Glutamatergic neuron (in vitro differentiated cells): ENCODE measurements at regions not wholly inside any gene's neighbourhood (a gene's known extent, or its start where the extent isn't known, plus 50 kb on each side); places are given as distances from the start of the nearest gene placed in this dataset.
"Not testable (repeated sequence)": the region's sequence is repeated elsewhere in the genome, so short reads cannot be mapped to it uniquely, and the experiment has no call there.

Experiments
- DNase-seq: peaks from one replicate; pipeline ENCODE4 v3.0.0; 2022
- H3K27ac Mint-ChIP-seq: one replicate; pipeline ENCODE4 v1.8.0; 2020; ENCODE audit warnings: mild to moderate bottlenecking, mixed read lengths, inconsistent platforms; ENCODE audit not compliant: unreplicated experiment
- H3K27me3 Mint-ChIP-seq: one replicate; pipeline ENCODE4 v1.8.0; 2020; ENCODE audit warnings: mild to moderate bottlenecking, moderate library complexity, mixed read lengths, inconsistent platforms; ENCODE audit not compliant: unreplicated experiment
- H3K36me3 Mint-ChIP-seq: one replicate; pipeline ENCODE4 v1.8.0; 2020; ENCODE audit warnings: mild to moderate bottlenecking, mixed read lengths, inconsistent platforms; ENCODE audit not compliant: unreplicated experiment
- H3K4me1 Mint-ChIP-seq: one replicate; pipeline ENCODE4 v1.8.0; 2020; ENCODE audit warnings: mild to moderate bottlenecking, low read depth, mixed read lengths, inconsistent platforms; ENCODE audit not compliant: unreplicated experiment
- H3K4me3 Mint-ChIP-seq: one replicate; pipeline ENCODE4 v1.8.0; 2020; ENCODE audit warnings: mild to moderate bottlenecking, mixed read lengths, inconsistent platforms; ENCODE audit not compliant: unreplicated experiment
- H3K9me3 Mint-ChIP-seq: one replicate; pipeline ENCODE4 v1.8.0; 2020; ENCODE audit warnings: mild to moderate bottlenecking, moderate library complexity, mixed read lengths, inconsistent platforms; ENCODE audit not compliant: unreplicated experiment
- TF ChIP-seq, protein P1 (sequence below): fragments of 200-600 bp; sonication (generic); IDR thresholded peaks from one replicate; pipeline ENCODE4 v1.5.0; 2021; ENCODE audit not compliant: partially characterized antibody, unreplicated experiment

DNA sequence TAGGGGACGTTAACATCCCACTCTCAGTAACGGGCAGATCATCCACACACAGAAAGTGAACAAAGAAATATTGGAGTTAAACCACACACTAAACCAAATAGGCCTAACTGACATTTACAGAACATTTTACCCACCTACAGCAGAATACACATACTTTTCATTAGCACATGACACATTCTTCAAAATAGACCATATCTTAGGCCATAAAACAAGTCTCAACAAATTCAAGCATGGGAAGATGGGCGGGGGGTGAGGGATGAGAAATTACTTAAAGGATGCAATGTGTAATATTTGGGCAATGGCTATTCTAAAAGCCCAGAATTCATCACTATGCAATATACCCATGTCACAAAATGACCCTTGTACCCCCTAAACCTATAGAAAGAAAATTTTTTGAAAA lies 226.2 kb downstream of the ATPSCKMT start:
- Mint-ChIP-seq H3K27ac (no peak overlapping the region), H3K36me3 (peaks cover 4% of the 10 kb centered on the region), H3K4me3 (no peak overlapping the region), H3K9me3 (peaks cover 1% of the 10 kb centered on the region), H3K4me1 (no peaks in the 10 kb centered on the region), H3K27me3 (no peaks in the 10 kb centered on the region)
- no peak for DNase-seq
- TF ChIP-seq, protein P1, sequence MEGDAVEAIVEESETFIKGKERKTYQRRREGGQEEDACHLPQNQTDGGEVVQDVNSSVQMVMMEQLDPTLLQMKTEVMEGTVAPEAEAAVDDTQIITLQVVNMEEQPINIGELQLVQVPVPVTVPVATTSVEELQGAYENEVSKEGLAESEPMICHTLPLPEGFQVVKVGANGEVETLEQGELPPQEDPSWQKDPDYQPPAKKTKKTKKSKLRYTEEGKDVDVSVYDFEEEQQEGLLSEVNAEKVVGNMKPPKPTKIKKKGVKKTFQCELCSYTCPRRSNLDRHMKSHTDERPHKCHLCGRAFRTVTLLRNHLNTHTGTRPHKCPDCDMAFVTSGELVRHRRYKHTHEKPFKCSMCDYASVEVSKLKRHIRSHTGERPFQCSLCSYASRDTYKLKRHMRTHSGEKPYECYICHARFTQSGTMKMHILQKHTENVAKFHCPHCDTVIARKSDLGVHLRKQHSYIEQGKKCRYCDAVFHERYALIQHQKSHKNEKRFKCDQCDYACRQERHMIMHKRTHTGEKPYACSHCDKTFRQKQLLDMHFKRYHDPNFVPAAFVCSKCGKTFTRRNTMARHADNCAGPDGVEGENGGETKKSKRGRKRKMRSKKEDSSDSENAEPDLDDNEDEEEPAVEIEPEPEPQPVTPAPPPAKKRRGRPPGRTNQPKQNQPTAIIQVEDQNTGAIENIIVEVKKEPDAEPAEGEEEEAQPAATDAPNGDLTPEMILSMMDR: no peak

DNA sequence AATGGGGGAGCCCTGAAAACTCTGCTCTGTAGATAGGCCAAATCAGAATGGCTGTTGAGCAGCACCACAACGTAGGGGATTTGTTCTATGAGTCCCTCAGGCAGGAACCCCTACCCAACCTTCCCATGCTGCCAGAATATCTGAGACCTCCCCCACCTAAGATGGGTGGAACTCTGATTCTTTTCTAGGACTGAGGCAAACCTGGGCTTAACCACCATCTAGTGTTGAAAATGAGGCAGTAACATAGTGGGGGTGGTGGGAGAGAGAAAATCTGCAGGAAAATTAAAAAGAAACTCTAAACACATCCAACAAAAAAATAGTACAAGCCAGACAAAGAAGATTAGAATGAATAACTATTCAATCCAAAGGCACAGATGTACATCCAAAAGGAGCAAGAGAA lies 228.4 kb downstream of the ATPSCKMT start:
- no peak for DNase-seq
- Mint-ChIP-seq H3K27me3 (no peaks in the 10 kb centered on the region), H3K27ac (no peak overlapping the region), H3K9me3 (no peaks in the 10 kb centered on the region), H3K4me3 (no peak overlapping the region), H3K36me3 (no peaks in the 10 kb centered on the region), H3K4me1 (no peaks in the 10 kb centered on the region)
- TF ChIP-seq, protein P1: no peak

DNA sequence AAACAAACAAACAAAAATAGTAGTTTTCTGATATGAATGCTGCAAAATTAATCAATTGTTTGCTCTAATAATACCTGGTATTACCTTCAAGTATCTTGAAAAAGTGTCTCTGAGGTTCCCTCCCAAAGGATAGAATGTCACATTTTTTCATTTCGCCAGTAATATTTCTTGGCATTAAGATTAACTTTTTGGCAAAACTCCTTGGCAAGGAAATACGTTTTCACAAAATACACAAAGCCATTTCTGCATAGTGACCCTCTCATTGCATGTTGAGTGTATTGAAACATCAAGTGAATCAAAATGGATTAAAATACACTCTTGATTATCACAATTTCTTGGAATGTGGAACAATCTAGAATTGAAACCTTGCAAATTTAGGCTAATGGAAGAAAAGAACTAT lies 230.5 kb downstream of the ATPSCKMT start:
- no peaks in the 10 kb centered on the region for H3K27me3 Mint-ChIP-seq
- TF ChIP-seq, protein P1: no peak
- H3K9me3 Mint-ChIP-seq: no peaks in the 10 kb centered on the region
- H3K4me1 Mint-ChIP-seq: no peaks in the 10 kb centered on the region
- H3K4me3 Mint-ChIP-seq: no peak overlapping the region
- no peak for DNase-seq
- H3K36me3 Mint-ChIP-seq: no peaks in the 10 kb centered on the region
- H3K27ac Mint-ChIP-seq: no peak overlapping the region

DNA sequence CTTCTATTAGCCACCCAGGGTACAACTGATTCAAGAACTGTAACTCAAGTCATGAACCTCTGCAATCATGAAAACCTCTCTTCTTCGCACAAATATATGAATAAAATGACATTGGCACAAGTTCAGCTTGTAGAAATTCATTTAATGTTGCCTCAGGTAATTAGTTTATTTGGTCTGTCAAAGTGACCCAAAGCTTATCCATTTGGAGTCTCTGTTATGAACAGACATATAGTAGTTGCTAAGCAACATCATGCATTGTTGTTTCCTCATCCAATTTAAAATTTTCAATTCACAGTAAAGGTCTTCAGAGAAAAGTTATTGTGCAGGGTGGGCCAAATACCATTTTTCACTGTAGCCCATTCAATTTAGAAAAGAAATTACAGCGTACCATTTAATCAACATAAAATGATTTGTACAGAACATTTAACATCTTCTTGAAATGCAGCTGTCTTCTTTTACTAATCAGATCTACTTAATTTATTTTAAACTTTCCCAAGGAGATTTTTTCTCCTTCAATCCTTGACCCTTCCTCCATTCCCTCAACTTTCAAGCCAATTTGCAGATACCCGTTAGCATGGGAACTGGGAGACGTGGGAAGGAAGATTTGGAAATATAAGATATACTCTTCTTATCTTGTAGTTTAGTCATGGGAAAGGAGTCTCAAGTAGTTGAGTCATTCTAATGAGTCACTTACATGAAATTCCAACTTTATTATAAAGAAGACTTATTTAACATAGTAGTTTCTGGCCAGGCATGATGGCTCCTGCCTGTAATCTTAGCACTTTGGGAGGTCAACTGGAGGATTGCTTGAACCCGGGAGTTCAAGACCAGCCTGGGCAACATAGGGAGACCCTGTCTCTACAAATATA lies 231.3 kb downstream of the ATPSCKMT start:
- TF ChIP-seq, protein P1: no peak
- Mint-ChIP-seq H3K4me3 (no peak overlapping the region), H3K36me3 (no peaks in the 10 kb centered on the region), H3K9me3 (no peaks in the 10 kb centered on the region), H3K27ac (no peak overlapping the region), H3K27me3 (no peaks in the 10 kb centered on the region), H3K4me1 (no peaks in the 10 kb centered on the region)
- no peak for DNase-seq

DNA sequence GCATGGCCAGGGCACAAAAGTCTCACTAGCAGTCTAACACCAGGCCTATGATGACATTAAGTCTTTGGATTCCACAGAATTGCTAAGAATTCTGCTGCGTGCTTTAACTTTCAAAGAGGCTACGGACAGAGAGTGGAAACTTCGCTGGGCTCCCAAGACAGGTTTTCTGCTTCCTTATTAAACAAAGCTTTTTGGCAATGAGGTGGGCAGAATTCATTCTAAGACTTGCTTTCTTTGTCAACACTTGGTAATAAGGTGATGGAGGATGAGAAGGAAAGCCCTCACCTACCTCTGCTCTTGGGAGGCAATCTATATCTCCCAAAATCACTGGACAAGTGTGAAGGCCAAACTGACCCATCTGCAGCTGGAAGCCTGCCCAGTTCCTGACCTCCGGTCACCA lies 231.9 kb downstream of the ATPSCKMT start:
- no peaks in the 10 kb centered on the region for H3K4me1 Mint-ChIP-seq
- no peaks in the 10 kb centered on the region for H3K9me3 Mint-ChIP-seq
- DNase-seq: no peak
- H3K4me3 Mint-ChIP-seq: no peak overlapping the region
- H3K27ac Mint-ChIP-seq: no peak overlapping the region
- TF ChIP-seq, protein P1: no peak
- no peaks in the 10 kb centered on the region for H3K36me3 Mint-ChIP-seq
- no peaks in the 10 kb centered on the region for H3K27me3 Mint-ChIP-seq

DNA sequence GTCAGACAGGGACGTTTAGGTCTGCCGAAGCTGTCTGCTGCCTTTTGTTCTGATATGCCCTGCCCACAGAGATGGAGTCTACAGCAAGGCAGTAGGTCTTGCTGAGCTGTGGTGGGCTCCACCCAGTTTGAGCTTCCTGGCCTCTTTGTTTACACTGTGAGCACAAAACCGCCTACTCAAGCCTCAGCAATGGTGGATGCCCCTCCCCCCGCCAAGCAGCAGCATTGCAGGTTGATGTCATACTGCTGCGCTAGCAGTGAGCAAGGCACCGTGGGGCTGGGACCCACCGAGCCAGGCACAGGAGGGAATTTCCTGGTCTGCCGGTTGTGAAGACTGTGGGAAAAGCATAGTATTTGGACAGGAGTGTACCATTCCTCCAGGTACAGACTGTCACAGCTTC lies 233.1 kb downstream of the ATPSCKMT start:
- not testable (repeated sequence) for H3K36me3 Mint-ChIP-seq, H3K4me3 Mint-ChIP-seq, H3K9me3 Mint-ChIP-seq, H3K27me3 Mint-ChIP-seq, H3K4me1 Mint-ChIP-seq, H3K27ac Mint-ChIP-seq, DNase-seq

DNA sequence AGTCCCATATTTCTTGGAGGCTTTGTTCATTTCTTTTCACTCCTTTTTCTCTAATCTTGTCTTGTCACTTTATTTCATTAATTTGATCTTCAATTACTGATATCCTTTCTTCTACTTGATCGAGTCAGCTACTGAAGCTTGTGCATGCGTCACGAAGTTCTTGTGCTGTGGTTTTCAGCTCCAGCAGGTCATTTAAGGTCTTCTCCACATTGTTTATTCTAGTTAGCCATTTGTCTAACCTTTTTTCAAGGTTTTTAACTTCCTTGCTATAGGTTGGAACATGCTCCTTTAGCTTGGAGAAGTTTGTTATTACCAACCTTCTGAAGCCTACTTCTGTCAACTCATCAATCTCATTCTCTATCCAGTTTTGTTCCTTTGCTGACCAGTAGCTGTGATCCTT lies 234.0 kb downstream of the ATPSCKMT start:
- H3K4me3 Mint-ChIP-seq, H3K4me1 Mint-ChIP-seq, H3K27ac Mint-ChIP-seq, DNase-seq, H3K9me3 Mint-ChIP-seq, H3K27me3 Mint-ChIP-seq, H3K36me3 Mint-ChIP-seq: not testable (repeated sequence)
